Activated T-cell treated with anti-CD3 and anti-CD28 coated beads for 4 hours (primary cell): ENCODE measurements at regions not wholly inside any gene's neighbourhood (a gene's known extent, or its start where the extent isn't known, plus 50 kb on each side); places are given as distances from the start of the nearest gene placed in this dataset.
"Not testable (repeated sequence)": the region's sequence is repeated elsewhere in the genome, so short reads cannot be mapped to it uniquely, and the experiment has no call there.

Experiments
- DNase-seq: peaks from one replicate; pipeline ENCODE4 v3.0.0-alpha.2; 2020

- DNase-seq = no peak
Measured at GRCh38 chr2:44051593-44052347, 56.0 kb upstream of the LRPPRC start.

DNA sequence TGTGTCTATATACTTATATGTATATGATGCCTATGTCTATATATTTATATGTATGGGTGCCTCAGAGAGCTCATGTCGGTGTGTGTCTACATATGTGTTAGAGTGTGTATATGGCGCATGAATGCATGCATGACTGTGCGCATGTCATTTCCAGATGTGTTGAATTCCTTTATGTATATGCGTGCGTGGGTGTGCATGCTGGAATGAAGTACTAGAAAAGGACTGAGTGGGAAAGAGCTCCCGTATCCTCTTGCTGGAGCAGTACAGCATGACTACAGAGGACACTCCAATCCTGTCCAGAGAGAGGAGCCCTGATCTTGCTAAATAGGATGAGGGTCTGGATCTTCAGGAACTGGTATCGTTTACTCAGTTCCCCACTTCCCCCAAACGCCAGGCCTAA, 56.8 kb upstream of the LRPPRC start:
- DNase-seq = no peak

GRCh38 chr2:44053052-44053451, 57.3 kb upstream of the LRPPRC start:
- DNase-seq = no peak

GRCh38 chr2:44053456-44053855, 57.7 kb upstream of the LRPPRC start:
- no peak for DNase-seq

DNA sequence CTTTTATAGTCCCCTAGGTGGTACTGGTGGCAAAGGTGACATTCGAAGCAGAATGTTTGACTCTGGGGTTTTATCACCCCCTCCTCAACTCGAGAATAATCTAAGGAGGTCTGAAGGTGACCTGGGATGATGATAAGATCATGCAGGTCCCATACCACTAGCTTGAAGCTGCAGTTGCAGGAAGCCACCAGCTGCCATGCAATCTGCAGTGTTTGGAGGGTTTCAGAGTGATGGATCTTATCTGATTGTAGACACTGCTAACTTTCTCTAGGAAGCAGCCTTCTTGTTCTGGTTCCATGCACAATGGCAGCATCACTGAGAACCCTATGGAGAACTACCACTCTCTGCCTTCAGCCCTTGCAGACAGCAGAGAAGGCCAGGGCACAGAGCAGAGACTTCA, 59.4 kb upstream of the LRPPRC start:
- DNase-seq = no peak

DNA sequence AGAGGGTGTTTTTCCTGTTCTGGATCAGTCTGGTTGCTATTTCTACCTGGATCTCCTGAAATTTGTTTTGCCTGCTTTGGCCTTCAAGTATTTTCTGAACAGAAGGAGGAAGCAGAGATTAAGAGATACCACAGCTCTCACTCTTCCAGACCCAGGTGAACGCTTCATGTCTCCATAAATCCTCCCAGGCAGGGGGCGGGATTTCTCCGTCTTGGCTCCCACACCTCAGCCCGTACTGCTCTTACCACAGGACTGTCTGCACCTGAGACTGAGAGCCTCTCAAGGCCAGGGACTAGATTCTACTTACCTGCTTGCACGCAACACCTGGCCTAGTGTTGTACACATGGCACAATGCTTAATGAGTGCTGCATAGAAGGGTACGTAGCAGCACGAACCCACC, 59.9 kb upstream of the LRPPRC start:
- no peak for DNase-seq

GRCh38 chr2:44056947-44057346, 61.2 kb upstream of the LRPPRC start:
- no peak for DNase-seq

DNA sequence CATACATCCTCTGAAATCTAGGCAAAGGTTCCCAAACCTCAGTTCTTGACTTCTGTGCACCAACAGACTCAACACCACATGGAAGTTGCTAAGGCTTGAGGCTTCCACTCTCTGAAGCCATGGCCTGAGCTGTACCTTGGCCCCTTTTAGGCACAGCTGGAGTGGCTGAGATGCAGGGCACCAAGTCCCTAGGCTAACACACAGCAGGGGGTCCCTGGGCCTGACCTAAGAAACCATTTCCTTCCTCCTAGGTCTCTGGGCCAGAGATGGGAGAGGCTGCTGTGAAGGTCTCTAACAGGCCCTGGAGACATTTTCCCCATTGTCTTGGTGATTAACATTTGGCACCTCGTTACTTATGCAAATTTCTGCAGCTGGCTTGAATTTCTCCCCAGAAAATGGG, 64.5 kb upstream of the LRPPRC start:
- DNase-seq = not testable (repeated sequence)

DNA sequence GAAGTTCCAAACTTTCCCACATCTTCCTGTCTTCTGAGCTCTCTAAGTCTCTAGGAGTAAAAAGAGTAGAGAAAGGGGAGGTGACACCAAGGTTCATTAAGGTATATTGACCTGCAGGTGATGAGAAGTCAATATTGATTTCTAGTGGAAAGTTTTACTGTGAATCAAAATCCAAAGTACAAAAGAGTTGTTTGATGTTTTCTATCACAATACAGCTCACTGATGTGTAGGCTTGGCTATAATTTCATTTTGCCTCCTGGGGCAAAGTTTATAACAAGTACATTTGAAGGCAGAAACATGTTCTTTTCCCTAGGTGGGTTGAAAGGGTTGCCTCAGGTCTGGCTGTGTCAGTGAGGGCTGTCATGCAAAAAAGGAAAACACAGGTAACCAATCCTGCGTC, 65.2 kb upstream of the LRPPRC start:
- no peak for DNase-seq

GRCh38 chr2:44061469-44061868, 65.7 kb upstream of the LRPPRC start:
- DNase-seq = no peak

GRCh38 chr2:44061876-44062275, 66.1 kb upstream of the LRPPRC start:
- DNase-seq = no peak

DNA sequence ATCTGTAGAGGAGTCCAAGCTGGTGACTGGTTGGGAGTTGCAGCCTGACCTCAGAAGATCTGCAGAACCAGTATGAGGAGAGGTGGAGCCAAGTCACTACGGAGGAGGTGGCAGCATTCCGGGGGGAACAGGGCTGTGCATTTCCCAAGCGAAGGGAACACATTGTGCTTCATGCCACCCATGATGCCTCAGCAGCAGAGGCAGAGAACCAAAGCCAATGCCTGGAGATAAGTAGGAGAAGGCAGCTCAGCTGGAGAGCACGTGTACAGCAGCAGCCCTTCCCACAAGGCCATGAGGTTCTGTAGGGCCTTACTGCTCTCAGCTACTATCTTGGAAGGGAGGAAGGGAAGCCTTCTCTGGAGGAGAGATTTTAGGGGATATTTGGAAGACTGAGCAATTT, 67.2 kb upstream of the LRPPRC start:
- DNase-seq = no peak

DNA sequence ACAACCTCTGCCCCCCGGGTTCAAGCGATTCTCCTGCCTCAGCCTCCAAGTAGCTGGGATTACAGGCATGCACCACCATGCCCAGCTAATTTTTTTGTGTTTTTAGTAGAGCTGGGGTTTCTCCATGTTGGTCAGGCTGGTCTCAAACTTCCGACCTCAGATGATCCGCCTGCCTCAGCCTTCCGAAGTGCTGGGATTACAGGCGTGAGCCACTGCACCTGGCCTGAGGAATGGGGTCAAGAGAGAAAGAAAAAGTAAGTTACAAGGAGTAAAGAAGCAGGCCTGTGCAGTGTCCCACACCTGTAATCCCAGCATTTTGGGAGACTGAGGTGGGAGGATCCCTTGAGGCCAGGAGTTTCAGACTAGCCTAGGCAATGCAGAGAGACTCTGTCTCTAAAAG, 68.5 kb upstream of the LRPPRC start:
- not testable (repeated sequence) for DNase-seq

DNA sequence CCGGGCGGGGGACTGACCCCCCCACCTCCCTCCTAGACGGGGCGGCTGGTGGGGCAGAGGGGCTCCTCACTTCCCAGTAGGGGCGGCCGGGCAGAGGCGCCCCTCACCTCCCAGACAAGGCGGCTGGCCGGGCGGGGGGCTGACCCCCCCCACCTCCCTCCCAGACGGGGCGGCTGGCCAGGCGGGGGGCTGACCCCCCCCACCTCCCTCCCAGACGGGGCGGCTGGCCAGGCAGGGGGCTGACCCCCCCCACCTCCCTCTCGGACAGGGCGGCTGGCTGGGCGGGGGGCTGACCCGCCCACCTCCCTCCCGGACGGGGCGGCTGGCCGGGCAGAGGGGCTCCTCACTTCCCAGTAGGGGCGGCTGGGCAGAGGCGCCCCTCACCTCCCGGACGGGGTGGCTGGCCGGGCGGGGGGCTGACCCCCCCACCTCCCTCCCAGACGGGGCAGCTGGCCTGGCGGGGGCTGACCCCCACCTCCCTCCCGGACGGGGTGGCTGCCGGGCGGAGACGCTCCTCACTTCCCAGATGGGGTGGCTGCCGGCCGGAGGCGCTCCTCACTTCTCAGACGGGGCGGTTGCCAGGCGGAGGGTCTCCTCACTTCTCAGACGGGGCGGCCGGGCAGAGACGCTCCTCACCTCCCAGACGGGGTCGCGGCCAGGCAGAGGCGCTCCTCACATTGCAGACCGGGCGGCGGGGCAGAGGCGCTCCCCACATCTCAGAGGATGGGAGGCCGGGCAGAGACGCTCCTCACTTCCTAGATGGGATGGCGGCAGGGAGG, 71.4 kb upstream of the LRPPRC start:
- DNase-seq = not testable (repeated sequence)

- DNase-seq = not testable (repeated sequence)
Measured at GRCh38 chr2:44067791-44068181, 72.0 kb upstream of the LRPPRC start.

DNA sequence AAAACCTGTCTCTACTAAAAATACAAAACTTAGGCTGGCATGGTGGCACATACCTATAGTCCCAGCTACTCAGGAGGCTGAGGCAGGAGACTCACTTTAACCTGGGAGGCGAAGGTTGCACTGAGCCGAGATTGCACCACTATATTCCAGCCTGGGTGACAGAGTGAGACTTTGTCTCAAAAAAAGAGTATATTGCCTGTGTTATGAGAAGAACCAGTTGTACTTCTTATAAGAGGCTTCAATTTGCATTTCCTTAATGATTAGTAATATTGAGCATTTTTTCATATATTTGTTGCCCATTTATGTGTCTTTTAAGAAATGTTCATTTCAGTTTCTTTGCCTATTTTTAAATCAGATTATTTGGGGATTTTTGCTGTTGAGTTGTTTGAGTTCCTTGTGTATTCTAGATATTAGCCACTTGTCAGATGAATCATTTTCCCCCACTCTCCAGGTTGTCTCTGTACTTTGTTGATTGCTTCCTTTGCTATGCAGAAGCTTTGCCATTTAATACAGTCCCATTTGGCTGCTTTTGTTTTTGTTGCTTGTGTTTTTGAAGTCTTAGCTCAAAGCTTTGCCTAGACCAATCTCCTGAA, 75.8 kb upstream of the LRPPRC start:
- no peak for DNase-seq

DNA sequence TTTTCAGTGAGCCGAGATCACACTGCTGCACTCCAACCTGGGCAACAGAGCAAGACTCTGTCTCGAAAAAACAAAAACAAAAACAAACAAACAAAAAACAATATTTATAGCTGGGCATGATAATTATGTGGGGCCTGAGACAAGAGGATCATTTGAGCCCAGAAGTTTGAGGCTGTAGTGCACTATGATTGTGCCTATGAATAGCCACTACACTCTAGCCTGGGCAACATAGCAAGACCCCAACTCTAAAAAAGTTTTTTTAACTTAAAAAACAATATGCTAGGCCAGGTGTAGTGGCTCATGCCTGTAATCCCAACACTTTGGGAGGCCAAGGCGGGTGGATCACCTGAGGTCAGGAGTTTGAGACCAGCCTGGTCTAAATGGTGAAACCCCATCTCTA, 77.9 kb upstream of the LRPPRC start:
- DNase-seq = not testable (repeated sequence)

DNA sequence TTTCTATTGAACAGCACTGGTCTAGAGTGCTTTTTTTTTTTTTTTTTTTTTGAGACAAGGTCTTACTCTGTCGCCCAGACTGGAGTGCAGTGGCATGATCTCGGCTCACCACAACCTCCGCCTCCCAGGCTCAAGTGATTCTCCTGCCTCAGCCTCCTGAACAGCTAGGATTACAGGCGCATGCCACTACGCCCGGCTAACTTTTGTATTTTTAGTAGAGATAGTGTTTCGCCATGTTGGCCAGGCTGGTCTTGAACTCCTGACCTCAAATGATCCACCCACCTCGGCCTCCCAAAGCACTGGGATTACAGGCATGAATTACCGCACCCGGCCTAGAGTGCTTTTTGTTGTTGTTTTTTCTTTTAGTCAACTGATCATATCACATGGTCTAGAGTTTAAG, 79.0 kb upstream of the LRPPRC start:
- DNase-seq = not testable (repeated sequence)

GRCh38 chr2:44075541-44075940, 79.8 kb upstream of the LRPPRC start:
- no peak for DNase-seq

GRCh38 chr2:44077942-44078511, 82.2 kb upstream of the LRPPRC start:
- no peak for DNase-seq

DNA sequence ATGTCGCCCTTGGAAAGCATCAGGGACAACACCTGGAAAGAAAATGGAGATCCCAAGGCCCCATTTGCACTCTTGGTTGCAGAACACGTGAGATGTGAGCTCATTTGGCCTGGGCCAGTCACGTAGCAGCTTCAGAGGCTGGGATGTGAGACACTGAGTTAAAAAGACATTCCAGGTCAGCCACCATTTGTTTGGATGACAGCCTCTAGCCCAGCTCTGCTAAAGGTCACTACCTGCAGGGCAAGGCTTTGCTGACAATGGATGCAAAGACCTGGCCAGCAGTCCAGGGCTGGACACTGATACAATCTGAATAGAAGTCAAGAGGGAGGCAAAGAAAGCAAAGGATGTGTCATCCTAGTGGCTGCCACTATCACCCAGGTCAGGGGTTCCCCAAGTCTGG, 83.9 kb upstream of the LRPPRC start:
- DNase-seq = no peak

DNA sequence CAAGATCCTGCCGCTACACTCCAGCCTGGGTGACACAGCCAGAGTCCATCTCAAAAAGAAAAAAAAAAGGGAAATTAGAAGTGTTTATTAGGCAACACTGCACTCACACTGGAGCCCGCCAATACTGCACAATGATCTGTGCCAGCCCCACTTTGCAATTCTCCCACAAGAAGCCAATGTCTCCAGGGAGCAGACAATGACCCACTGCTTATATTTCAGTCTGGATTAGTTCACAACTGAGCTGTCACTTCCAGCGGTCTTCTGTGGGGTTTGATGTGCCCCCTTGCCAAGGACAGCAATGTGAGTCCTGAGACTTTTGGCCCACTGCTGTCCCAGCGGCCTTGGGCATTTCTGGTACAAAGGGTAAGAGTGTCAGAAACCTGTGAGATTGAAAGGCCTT, 85.6 kb upstream of the PPM1B start:
- DNase-seq = no peak

- no peak for DNase-seq
Measured at GRCh38 chr2:44084850-44085249, 83.8 kb upstream of the PPM1B start.

- DNase-seq = no peak
Measured at GRCh38 chr2:44086629-44087028, 82.0 kb upstream of the PPM1B start.
